Ectodermal cell (in vitro differentiated cells): ENCODE measurements at regions not wholly inside any gene's neighbourhood (a gene's known extent, or its start where the extent isn't known, plus 50 kb on each side); places are given as distances from the start of the nearest gene placed in this dataset.

Experiments used
- H3K27ac ChIP-seq: 2 replicates; pipeline ENCODE4 v1.7.0; 2013; ENCODE audit warnings: mild to moderate bottlenecking, low read depth, low read length; ENCODE audit not compliant: insufficient read depth, poor library complexity, severe bottlenecking
- H3K27me3 ChIP-seq: 2 replicates; pipeline ENCODE4 v1.7.0; 2013; ENCODE audit warnings: mild to moderate bottlenecking, low read length; ENCODE audit not compliant: insufficient read depth, control insufficient read depth, poor library complexity, severe bottlenecking
- H3K36me3 ChIP-seq: one replicate; pipeline ENCODE4 v1.7.0; 2013; ENCODE audit warnings: low read length; ENCODE audit not compliant: control insufficient read depth, insufficient read depth
- H3K4me1 ChIP-seq: one replicate; pipeline ENCODE4 v1.7.0; 2013; ENCODE audit warnings: low read length; ENCODE audit not compliant: control insufficient read depth, insufficient read depth
- H3K4me3 ChIP-seq: 2 replicates; pipeline ENCODE4 v1.7.0; 2013; ENCODE audit warnings: low read depth, low read length, control low read depth; ENCODE audit not compliant: insufficient read depth
- H3K9me3 ChIP-seq: 2 replicates; pipeline ENCODE4 v1.7.0; 2013; ENCODE audit warnings: mild to moderate bottlenecking, low read length, moderate library complexity; ENCODE audit not compliant: control insufficient read depth
- WGBS, 2 experiments: methylation state at CpG; one replicate each; pipeline ENCODE4 v1.1.7; 2013; ENCODE audit warnings: missing lambda C conversion rate in 2 of 2; 5-methylcytosine and 5-hydroxymethylcytosine counted together

DNA sequence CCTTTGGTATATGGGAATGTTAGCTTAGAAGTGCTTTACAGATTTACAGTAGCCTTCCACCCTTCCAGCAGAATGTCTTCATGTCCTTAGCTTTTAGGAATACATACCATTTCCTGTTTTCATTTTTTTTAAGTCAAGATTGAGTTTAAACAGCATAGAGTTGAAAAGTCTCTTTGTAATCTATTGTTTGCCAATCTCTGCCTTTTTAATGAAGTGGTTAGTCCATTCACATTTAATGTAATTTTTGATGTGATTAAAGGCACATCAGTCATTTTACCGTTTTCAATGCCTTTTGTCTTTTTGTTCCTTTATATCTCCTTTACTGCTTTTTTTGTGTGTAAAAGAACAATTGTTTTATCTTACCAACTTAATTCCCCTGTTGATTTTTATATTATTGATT is 233.4 kb upstream of the SMIM21 start:
- no peaks in the 10 kb centered on the region for H3K36me3 ChIP-seq
- H3K27me3 ChIP-seq = no peaks in the 10 kb centered on the region
- H3K4me3 ChIP-seq = no peak overlapping the region
- H3K9me3 ChIP-seq = no peaks in the 10 kb centered on the region
- peaks cover 3% of the 10 kb centered on the region for H3K4me1 ChIP-seq
- no peak overlapping the region for H3K27ac ChIP-seq
- no CpG with 5 or more reads among the region's 1 CpG for WGBS, 2 experiments

- no peak overlapping the region for H3K4me3 ChIP-seq
Measured at GRCh38 chr18:75659535-75660023, 232.1 kb upstream of the SMIM21 start.

GRCh38 chr18:75658330-75658729 is 230.8 kb upstream of the SMIM21 start:
- Histone ChIP-seq H3K27ac (no peak overlapping the region), H3K9me3 (no peaks in the 10 kb centered on the region), H3K4me3 (no peak overlapping the region), H3K4me1 (peaks cover 26% of the 10 kb centered on the region), H3K36me3 (no peaks in the 10 kb centered on the region), H3K27me3 (no peaks in the 10 kb centered on the region)
- 70 to 72% methylated on average over 5 of the region's 5 CpGs for WGBS, 2 experiments

More at GRCh38 chr18:75659535-75660023, 232.1 kb upstream of the SMIM21 start:
- Histone ChIP-seq H3K9me3 (no peaks in the 10 kb centered on the region), H3K27ac (no peak overlapping the region), H3K4me1 (peaks cover 16% of the 10 kb centered on the region), H3K36me3 (no peaks in the 10 kb centered on the region), H3K27me3 (no peaks in the 10 kb centered on the region)

DNA sequence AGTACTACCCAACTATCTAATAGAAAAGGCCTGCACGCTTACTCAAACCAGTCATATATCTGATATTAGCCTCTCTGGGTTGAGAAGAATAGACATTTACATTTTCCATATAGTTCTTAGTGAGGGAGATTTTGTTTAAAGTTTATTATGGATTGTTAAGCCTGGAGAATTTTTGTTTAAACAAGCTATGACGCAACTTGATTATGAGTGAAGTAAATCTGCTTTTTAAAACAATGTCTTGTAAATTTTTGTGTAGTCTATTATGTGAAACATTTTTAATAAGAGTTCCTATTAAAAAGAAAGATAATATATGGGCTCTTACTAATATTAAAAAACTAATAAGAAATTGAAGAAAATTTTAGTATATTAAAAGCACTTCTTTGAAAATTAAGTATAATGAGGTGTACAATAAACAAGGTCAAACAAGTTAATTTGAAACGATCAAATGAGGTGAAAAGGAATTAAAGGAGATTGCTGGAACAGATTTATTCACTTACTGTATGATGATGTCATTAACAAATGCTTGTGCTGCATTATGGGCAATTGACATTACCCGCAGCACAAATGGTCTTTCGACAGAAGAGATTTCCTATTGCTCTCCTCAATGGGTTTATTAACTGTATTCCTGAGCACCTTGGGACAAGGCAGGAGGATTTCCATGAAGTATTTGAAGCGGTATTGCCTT is 229.2 kb upstream of the SMIM21 start:
- no peaks in the 10 kb centered on the region for H3K36me3 ChIP-seq
- H3K27ac ChIP-seq = no peak overlapping the region
- no peaks in the 10 kb centered on the region for H3K27me3 ChIP-seq
- H3K4me3 ChIP-seq = no peak overlapping the region
- H3K9me3 ChIP-seq = no peaks in the 10 kb centered on the region
- 94% methylated on average over 5 of the region's 6 CpGs for WGBS, 2 experiments
- H3K4me1 ChIP-seq = peaks cover 26% of the 10 kb centered on the region

DNA sequence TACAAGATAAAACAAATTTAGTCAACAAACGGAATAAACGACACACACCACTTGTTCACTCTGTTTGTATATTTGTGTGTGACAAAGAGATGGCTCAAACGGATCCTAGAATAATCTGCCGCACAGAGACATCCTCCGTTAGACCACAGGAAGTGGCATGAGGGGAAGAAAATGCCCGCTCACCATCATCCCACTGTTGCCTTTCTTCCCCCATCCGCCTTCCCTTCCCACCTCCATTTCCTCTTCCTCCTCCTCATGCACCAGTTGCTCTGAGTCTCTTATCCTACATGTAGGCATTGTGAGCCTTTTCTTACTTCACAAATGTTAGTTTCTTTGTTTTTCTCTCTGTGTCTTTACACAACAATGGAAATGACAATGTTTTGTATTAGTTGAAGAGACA is 228.5 kb upstream of the SMIM21 start:
- no peaks in the 10 kb centered on the region for H3K36me3 ChIP-seq
- H3K4me1 ChIP-seq = peaks cover 26% of the 10 kb centered on the region
- H3K27me3 ChIP-seq = no peaks in the 10 kb centered on the region
- H3K27ac ChIP-seq = no peak overlapping the region
- no peaks in the 10 kb centered on the region for H3K9me3 ChIP-seq
- WGBS, 2 experiments = 25 to 44% methylated on average over 5 to 7 of the region's 7 CpGs
- no peak overlapping the region for H3K4me3 ChIP-seq

DNA sequence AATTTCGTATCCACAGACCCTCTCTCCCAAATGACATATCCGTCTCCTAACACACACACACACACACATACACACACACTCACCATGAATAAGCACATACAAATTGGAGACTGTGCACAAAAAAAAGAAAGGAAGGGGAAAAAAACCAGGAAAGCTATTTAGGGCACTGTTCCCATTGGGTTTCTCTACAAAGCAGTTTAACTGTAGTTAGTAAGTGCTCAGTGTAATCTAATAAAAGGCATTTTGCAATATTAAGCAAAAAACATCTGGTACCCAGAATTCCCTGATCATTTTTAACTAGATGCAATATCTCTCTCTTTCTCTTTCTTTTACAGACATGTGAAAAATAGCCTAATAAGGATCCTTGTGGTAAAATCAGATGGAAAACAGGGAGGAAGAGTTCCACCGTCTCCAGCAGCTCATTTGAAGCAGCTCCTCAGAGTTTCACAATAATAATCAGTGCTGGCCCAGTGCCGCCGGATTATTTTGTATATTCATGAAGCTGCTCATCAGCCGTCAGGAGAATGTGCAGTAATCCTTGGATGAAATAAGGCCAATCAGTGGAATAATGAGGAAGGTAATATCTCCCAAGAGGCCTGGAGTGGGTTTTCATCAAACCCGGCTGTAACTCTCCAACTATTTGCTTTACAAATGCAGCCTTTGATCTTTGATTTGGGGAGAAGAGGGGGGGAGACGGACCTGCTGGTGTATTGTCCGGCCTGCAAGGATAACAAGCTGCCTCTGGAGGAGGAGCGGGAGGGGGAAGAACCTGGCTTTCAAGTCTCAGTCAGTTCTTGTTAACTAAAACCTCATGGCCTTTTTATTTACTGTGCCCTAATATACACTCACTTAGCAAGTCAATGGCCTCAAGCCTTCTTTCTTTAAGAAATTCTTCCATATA is 227.6 kb upstream of the SMIM21 start:
- H3K27ac ChIP-seq = no peak overlapping the region

DNA sequence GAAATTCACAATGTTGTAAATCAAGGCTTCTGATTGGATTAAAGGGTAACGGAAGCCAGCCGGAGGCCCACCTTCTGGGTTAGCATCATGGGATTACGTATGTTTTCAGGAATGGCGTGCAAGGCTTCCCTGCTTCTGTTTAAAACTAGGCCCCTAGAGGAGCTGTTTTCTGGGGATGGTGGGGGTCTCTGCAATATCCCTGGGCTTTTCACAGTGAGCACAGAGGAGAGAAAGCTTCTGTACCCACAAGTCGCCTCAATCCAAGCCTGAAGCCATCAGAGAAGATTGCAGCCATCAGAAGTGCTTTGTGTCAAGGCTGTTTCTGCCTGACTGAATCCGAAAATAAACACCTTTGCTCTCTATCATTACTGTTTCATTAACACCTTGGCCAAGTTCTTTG is 226.9 kb upstream of the SMIM21 start:
- no peaks in the 10 kb centered on the region for H3K27me3 ChIP-seq

More for the DNA sequence above, 227.6 kb upstream of the SMIM21 start:
- H3K4me1 ChIP-seq = peaks cover 26% of the 10 kb centered on the region
- H3K4me3 ChIP-seq = no peak overlapping the region
- 22% methylated on average over 9 to 10 of the region's 10 CpGs for WGBS, 2 experiments
- H3K27me3 ChIP-seq = no peaks in the 10 kb centered on the region
- H3K36me3 ChIP-seq = no peaks in the 10 kb centered on the region
- H3K9me3 ChIP-seq = no peaks in the 10 kb centered on the region

GRCh38 chr18:75652528-75652927 is 225.0 kb upstream of the SMIM21 start:
- Histone ChIP-seq H3K36me3 (no peaks in the 10 kb centered on the region), H3K4me3 (no peak overlapping the region), H3K9me3 (no peaks in the 10 kb centered on the region), H3K27ac (no peak overlapping the region), H3K27me3 (no peaks in the 10 kb centered on the region), H3K4me1 (peaks cover 26% of the 10 kb centered on the region)
- 87 to 95% methylated on average over 2 of the region's 2 CpGs for WGBS, 2 experiments

More for the DNA sequence above, 226.9 kb upstream of the SMIM21 start:
- 85 to 89% methylated on average over 6 of the region's 6 CpGs for WGBS, 2 experiments
- no peaks in the 10 kb centered on the region for H3K9me3 ChIP-seq
- H3K4me3 ChIP-seq = no peak overlapping the region
- H3K27ac ChIP-seq = no peak overlapping the region
- H3K4me1 ChIP-seq = peaks cover 26% of the 10 kb centered on the region
- H3K36me3 ChIP-seq = no peaks in the 10 kb centered on the region

DNA sequence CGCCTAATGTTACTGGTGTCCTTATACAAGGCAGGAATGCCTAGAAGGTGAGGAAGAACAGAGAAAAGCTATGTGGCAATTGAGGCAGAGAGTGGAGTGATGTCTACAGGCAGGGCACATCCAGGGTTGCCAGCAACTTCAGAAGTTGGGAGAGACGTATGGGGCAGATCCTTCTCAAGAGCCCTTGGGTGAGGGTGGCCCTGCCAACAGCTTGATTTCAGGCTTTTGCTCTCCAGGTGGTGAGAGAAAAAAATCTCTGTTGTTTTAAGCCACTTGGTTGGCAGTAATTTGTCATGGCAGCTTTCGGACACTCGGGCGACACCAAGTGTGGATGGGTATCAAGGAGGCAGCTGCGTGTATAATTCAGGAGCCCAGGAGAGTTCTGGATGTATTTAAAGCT is 217.4 kb upstream of the SMIM21 start:
- H3K4me1 ChIP-seq = no peaks in the 10 kb centered on the region
- H3K9me3 ChIP-seq = no peaks in the 10 kb centered on the region
- H3K27me3 ChIP-seq = no peaks in the 10 kb centered on the region
- H3K4me3 ChIP-seq = no peak overlapping the region
- 94% methylated on average over 6 of the region's 6 CpGs for WGBS, 2 experiments
- no peak overlapping the region for H3K27ac ChIP-seq
- no peaks in the 10 kb centered on the region for H3K36me3 ChIP-seq

- Histone ChIP-seq H3K4me3 (no peak overlapping the region), H3K27me3 (no peaks in the 10 kb centered on the region), H3K36me3 (no peaks in the 10 kb centered on the region), H3K4me1 (peaks cover 5% of the 10 kb centered on the region), H3K27ac (no peak overlapping the region), H3K9me3 (no peaks in the 10 kb centered on the region)
- WGBS, 2 experiments = 92 to 93% methylated on average over 6 of the region's 6 CpGs
Measured at GRCh38 chr18:75643083-75643482, 215.6 kb upstream of the SMIM21 start.
